SK-N-MC (cell line): ENCODE measurements at regions not wholly inside any gene's neighbourhood (a gene's known extent, or its start where the extent isn't known, plus 50 kb on each side); places are given as distances from the start of the nearest gene placed in this dataset.

Source experiments
- EZH2 ChIP-seq: fragments of 200-600 bp; sonication (generic); IDR thresholded peaks from one replicate; pipeline ENCODE4 v1.6.1; 2017; ENCODE audit warnings: antibody characterized with exemption
- FOXP2 ChIP-seq: optimal IDR thresholded peaks from 2 replicates; pipeline ENCODE3; 2011; ENCODE audit warnings: mild to moderate bottlenecking, moderate library complexity; ENCODE audit not compliant: insufficient read depth; ENCODE audit errors: extremely low read length, control extremely low read depth
- POLR2AphosphoS5 ChIP-seq: IDR thresholded peaks from 2 replicates; pipeline ENCODE4 v1.6.1; 2012; ENCODE audit warnings: mild to moderate bottlenecking, low read depth, low read length, borderline replicate concordance

- TF ChIP-seq POLR2AphosphoS5 (no peak), EZH2 (no peak), FOXP2 (no peak)
These were observed 378.0 kb downstream of the CD109 start for GRCh38 chr6:74073999-74074398.
